PC-3 (cell line): ENCODE measurements at regions not wholly inside any gene's neighbourhood (a gene's known extent, or its start where the extent isn't known, plus 50 kb on each side); places are given as distances from the start of the nearest gene placed in this dataset.

Experiments
- EZH2 ChIP-seq: fragments of 300-600 bp; sonication (generic); IDR thresholded peaks from one replicate; pipeline ENCODE4 v1.6.1; 2017; ENCODE audit warnings: antibody characterized with exemption, mild to moderate bottlenecking, low read length; ENCODE audit not compliant: unreplicated experiment
- EZH2phosphoT487 ChIP-seq: fragments of 300-600 bp; sonication (generic); IDR thresholded peaks from 2 replicates; pipeline ENCODE4 v1.6.1; 2018; ENCODE audit warnings: mild to moderate bottlenecking, antibody characterized with exemption, low read length, borderline replicate concordance
- TF ChIP-seq, protein P1 (sequence below): fragments of 300-600 bp; sonication (generic); conservative IDR thresholded peaks from 2 replicates; pipeline ENCODE4 v1.5.1; 2017; ENCODE audit warnings: antibody characterized with exemption, low read depth, mild to moderate bottlenecking, low read length

DNA sequence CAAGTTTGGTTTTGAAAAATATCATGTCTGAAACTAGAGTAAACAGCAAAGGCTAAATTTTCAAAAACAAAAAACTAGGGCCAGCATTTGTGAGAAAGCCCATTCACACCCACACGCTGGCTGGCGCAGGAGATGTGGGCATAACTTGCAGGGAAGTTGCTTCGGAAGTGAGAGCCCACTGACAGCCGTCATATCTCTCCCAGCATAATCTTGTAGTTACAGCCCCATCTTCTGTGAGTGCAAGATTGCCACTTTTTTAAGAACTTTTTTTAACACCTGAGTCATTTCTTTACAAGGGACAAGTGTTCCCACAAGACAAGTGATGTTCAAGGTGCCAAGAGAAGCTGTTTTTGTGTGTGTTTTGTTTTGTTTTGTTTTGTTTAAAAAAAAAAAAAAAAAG, 212.5 kb upstream of the CNR1 start:
- TF ChIP-seq, protein P1, sequence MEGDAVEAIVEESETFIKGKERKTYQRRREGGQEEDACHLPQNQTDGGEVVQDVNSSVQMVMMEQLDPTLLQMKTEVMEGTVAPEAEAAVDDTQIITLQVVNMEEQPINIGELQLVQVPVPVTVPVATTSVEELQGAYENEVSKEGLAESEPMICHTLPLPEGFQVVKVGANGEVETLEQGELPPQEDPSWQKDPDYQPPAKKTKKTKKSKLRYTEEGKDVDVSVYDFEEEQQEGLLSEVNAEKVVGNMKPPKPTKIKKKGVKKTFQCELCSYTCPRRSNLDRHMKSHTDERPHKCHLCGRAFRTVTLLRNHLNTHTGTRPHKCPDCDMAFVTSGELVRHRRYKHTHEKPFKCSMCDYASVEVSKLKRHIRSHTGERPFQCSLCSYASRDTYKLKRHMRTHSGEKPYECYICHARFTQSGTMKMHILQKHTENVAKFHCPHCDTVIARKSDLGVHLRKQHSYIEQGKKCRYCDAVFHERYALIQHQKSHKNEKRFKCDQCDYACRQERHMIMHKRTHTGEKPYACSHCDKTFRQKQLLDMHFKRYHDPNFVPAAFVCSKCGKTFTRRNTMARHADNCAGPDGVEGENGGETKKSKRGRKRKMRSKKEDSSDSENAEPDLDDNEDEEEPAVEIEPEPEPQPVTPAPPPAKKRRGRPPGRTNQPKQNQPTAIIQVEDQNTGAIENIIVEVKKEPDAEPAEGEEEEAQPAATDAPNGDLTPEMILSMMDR = no peak
- TF ChIP-seq EZH2 (no peak), EZH2phosphoT487 (no peak)
